MCF 10A (cell line): ENCODE measurements at regions not wholly inside any gene's neighbourhood (a gene's known extent, or its start where the extent isn't known, plus 50 kb on each side); places are given as distances from the start of the nearest gene placed in this dataset.

Experiments used
- BruUV-seq: library from RNA; stranded (reverse); fragments of 400-500 nt; replicated peaks from 2 replicates; lab custom pipeline; 2021; lab: Mats Ljungman, UMichigan
- CTCF ChIA-PET: fragments of 300-600 bp; sonication (Branson Sonifier 250); formaldehyde crosslinking; extraction: SDS; loops from one replicate; lab custom pipeline; 2021; ENCODE audit warnings: antibody characterized with exemption, inconsistent platforms; lab: Yijun Ruan, JAX
- POLR2A ChIA-PET: fragments of 300-600, 350-650 bp; sonication (Branson Sonifier 250); formaldehyde crosslinking; extraction: SDS; loops from one replicate; lab custom pipeline; 2020; ENCODE audit warnings: antibody characterized with exemption, inconsistent platforms; lab: Yijun Ruan, JAX
- DNase-seq: peaks from one replicate; pipeline ENCODE4 v3.0.0-alpha.2; 2018; ENCODE audit not compliant: unreplicated experiment
- H3K27ac Mint-ChIP-seq: one replicate; pipeline ENCODE4 v1.8.0; 2022; ENCODE audit warnings: mild to moderate bottlenecking, low read depth, mixed read lengths; ENCODE audit not compliant: unreplicated experiment
- H3K27me3 Mint-ChIP-seq: one replicate; pipeline ENCODE4 v1.8.0; 2022; ENCODE audit warnings: mixed read lengths; ENCODE audit not compliant: insufficient read depth, unreplicated experiment
- H3K36me3 Mint-ChIP-seq: one replicate; pipeline ENCODE4 v1.8.0; 2022; ENCODE audit warnings: mild to moderate bottlenecking, moderate library complexity, mixed read lengths; ENCODE audit not compliant: insufficient read depth, unreplicated experiment
- H3K4me1 Mint-ChIP-seq: one replicate; pipeline ENCODE4 v1.8.0; 2022; ENCODE audit warnings: mixed read lengths; ENCODE audit not compliant: insufficient read depth, unreplicated experiment
- H3K4me3 Mint-ChIP-seq: one replicate; pipeline ENCODE4 v1.8.0; 2022; ENCODE audit warnings: mild to moderate bottlenecking, moderate library complexity, mixed read lengths; ENCODE audit not compliant: unreplicated experiment
- H3K9me3 Mint-ChIP-seq: one replicate; pipeline ENCODE4 v1.8.0; 2022; ENCODE audit warnings: mixed read lengths; ENCODE audit not compliant: unreplicated experiment
- CTCF ChIP-seq: fragments of 200-600 bp; IDR thresholded peaks from one replicate; pipeline ENCODE4 v1.8.0; 2022; ENCODE audit warnings: antibody characterized with exemption, mild to moderate bottlenecking; ENCODE audit not compliant: unreplicated experiment
- intact Hi-C: fragments of 100-400 bp; cut with micrococcal nuclease; formaldehyde crosslinking; loops from 2 replicates; pipeline ENCODE4 v1.14.1; 2022

GRCh38 chr13:22837980-22838647 lies 342.7 kb upstream of the SGCG start:
- BruUV-seq: no TSS peak
- no peaks in the 10 kb centered on the region for H3K27me3 Mint-ChIP-seq
- TF ChIP-seq CTCF: no peak
- H3K36me3 Mint-ChIP-seq: no peaks in the 10 kb centered on the region
- no peaks in the 10 kb centered on the region for H3K4me1 Mint-ChIP-seq
- intact Hi-C loops: no loop called here
- POLR2A ChIA-PET: interaction anchor here (0.6 kb wide), 1 partner anchor 241 kb away, joined by 3 read pairs; no protein-coding TSS in a partner anchor
- H3K27ac Mint-ChIP-seq: no peak overlapping the region
- CTCF ChIA-PET: no interaction called here
- no peaks in the 10 kb centered on the region for H3K9me3 Mint-ChIP-seq
- DNase-seq: no peak
- no peak overlapping the region for H3K4me3 Mint-ChIP-seq

- DNase-seq: no peak
- POLR2A ChIA-PET: no interaction called here
- Mint-ChIP-seq H3K27me3 (no peaks in the 10 kb centered on the region), H3K9me3 (peaks cover 7% of the 10 kb centered on the region), H3K27ac (no peak overlapping the region), H3K36me3 (no peaks in the 10 kb centered on the region), H3K4me3 (no peak overlapping the region), H3K4me1 (no peaks in the 10 kb centered on the region)
- TF ChIP-seq CTCF: no peak
- CTCF ChIA-PET: interaction anchor here (0.6 kb wide), 2 partner anchors 170 to 1216 kb away, joined by 3 read pairs; no protein-coding TSS in a partner anchor
- BruUV-seq: no TSS peak
- intact Hi-C loops: no loop called here
These were observed 340.9 kb upstream of the SGCG start for GRCh38 chr13:22839603-22840530.

GRCh38 chr13:22846551-22846950 lies 334.2 kb upstream of the SGCG start:
- POLR2A ChIA-PET: no interaction called here
- H3K9me3 Mint-ChIP-seq: peaks cover 7% of the 10 kb centered on the region
- H3K27me3 Mint-ChIP-seq: no peaks in the 10 kb centered on the region
- H3K36me3 Mint-ChIP-seq: no peaks in the 10 kb centered on the region
- no peak for DNase-seq
- no TSS peak for BruUV-seq
- H3K4me3 Mint-ChIP-seq: no peak overlapping the region
- TF ChIP-seq CTCF: no peak
- peaks cover 4% of the 10 kb centered on the region for H3K4me1 Mint-ChIP-seq
- H3K27ac Mint-ChIP-seq: no peak overlapping the region
- intact Hi-C loops: no loop called here
- CTCF ChIA-PET: no interaction called here

- Mint-ChIP-seq H3K27me3 (no peaks in the 10 kb centered on the region), H3K4me3 (no peak overlapping the region), H3K27ac (no peak overlapping the region), H3K36me3 (no peaks in the 10 kb centered on the region), H3K4me1 (peaks cover 4% of the 10 kb centered on the region), H3K9me3 (peaks cover 4% of the 10 kb centered on the region)
- no peak for TF ChIP-seq CTCF
- no peak for DNase-seq
- intact Hi-C loops: no loop called here
- no TSS peak for BruUV-seq
- ChIA-PET POLR2A (no interaction called here), CTCF (interaction anchor here (1.0 kb wide), 1 partner anchor 15 kb away, joined by 4 read pairs; no protein-coding TSS in a partner anchor)
These were observed 332.2 kb upstream of the SGCG start for GRCh38 chr13:22848539-22849052.
